ENCODE measurements at regions not wholly inside any gene's neighbourhood (a gene's known extent, or its start where the extent isn't known, plus 50 kb on each side); places are given as distances from the start of the nearest gene placed in this dataset.

- TF ChIP-seq CTBP2 (IDR thresholded peaks at IDR 0.05; ENCODE audit: borderline replicate concordance, insufficient read depth, insufficient read length, low read length) (no peak), MAX (IDR thresholded peaks at IDR 0.05) (no peak), ASH2L (IDR thresholded peaks at IDR 0.05; ENCODE audit: low read length) (no peak), RFX5 (IDR thresholded peaks at IDR 0.05; ENCODE audit: borderline replicate concordance, low read depth, low read length) (no peak), HDAC2 (IDR thresholded peaks at IDR 0.05; ENCODE audit: borderline replicate concordance in 1 of 2, low read depth in 2 of 2, low read length in 2 of 2) (no peak), JUND (IDR thresholded peaks at IDR 0.05; ENCODE audit: low read length) (no peak)
Measured at GRCh38 chr5:14962604-14963003, 91.0 kb upstream of the ANKH start (continued).

Data from H1 (cell line).